A549 (cell line): ENCODE measurements at regions not wholly inside any gene's neighbourhood (a gene's known extent, or its start where the extent isn't known, plus 50 kb on each side); places are given as distances from the start of the nearest gene placed in this dataset.

Source experiments
- BHLHE40 ChIP-seq: IDR thresholded peaks from 2 replicates; pipeline ENCODE4 v1.6.1; 2012; ENCODE audit warnings: low read depth, low read length, inconsistent platforms
- ELK1 ChIP-seq: fragments of 150-350 bp; IDR thresholded peaks from 2 replicates; pipeline ENCODE4 v1.6.1; 2014; ENCODE audit warnings: low read depth, mild to moderate bottlenecking, low read length
- EP300 ChIP-seq, 2 experiments: fragments of >200 bp; sonication (Bioruptor Twin); formaldehyde crosslinking; IDR thresholded peaks; 2 replicates in 1 of 2; 3 replicates in 1 of 2; pipeline ENCODE4 v1.6.1; 2016 to 2017
- JUN ChIP-seq, 2 experiments: fragments of >200 bp; sonication (Bioruptor Twin); formaldehyde crosslinking; IDR thresholded peaks; 2 replicates in 1 of 2; 3 replicates in 1 of 2; pipeline ENCODE4 v1.6.1; 2016 to 2017
- KDM5A ChIP-seq: fragments of 200-600 bp; sonication (generic); IDR thresholded peaks from 2 replicates; pipeline ENCODE4 v1.6.1; 2016; ENCODE audit warnings: antibody characterized with exemption, mild to moderate bottlenecking
- NPAS2 ChIP-seq: fragments of 250-450 bp; sonication (Bioruptor Pico); IDR thresholded peaks from 2 replicates; pipeline ENCODE4 v1.8.0; 2022; ENCODE audit warnings: mild to moderate bottlenecking, moderate library complexity, borderline replicate concordance
- NR3C1 ChIP-seq: fragments of >200 bp; sonication (Bioruptor Twin); formaldehyde crosslinking; IDR thresholded peaks from 3 replicates; pipeline ENCODE4 v1.6.1; 2017
- RAD21 ChIP-seq, 2 experiments: fragments of >200 bp in 1 of 2; sonication (Bioruptor Twin) in 1 of 2; formaldehyde crosslinking in 1 of 2; IDR thresholded peaks in 1 of 2; conservative IDR thresholded peaks in 1 of 2; 2 replicates in 1 of 2; 3 replicates in 1 of 2; pipeline ENCODE4 v1.6.1; 2012 to 2018; ENCODE audit warnings: inconsistent platforms in 1 of 2
- REST ChIP-seq: fragments of 200-600 bp; sonication (generic); IDR thresholded peaks from 2 replicates; pipeline ENCODE4 v1.6.1; 2016; ENCODE audit warnings: antibody characterized with exemption, mild to moderate bottlenecking, moderate library complexity
- RNF2 ChIP-seq: fragments of 200-600 bp; sonication (generic); IDR thresholded peaks from 2 replicates; pipeline ENCODE4 v1.6.1; 2016; ENCODE audit warnings: low read depth, mild to moderate bottlenecking, antibody characterized with exemption, moderate library complexity, borderline replicate concordance
- ZC3H11A ChIP-seq: fragments of 450-650 bp; IDR thresholded peaks from 2 replicates; pipeline ENCODE4 v1.6.1; 2014; ENCODE audit warnings: antibody characterized with exemption, mild to moderate bottlenecking
- TF ChIP-seq, protein P1 (sequence below): fragments of >200 bp; sonication (Bioruptor Twin); formaldehyde crosslinking; IDR thresholded peaks from 3 replicates; pipeline ENCODE4 v1.5.1; 2016
- TF ChIP-seq, protein P2 (sequence below): fragments of 450-650 bp; IDR thresholded peaks from 2 replicates; pipeline ENCODE4 v1.6.1; 2014; ENCODE audit warnings: antibody characterized with exemption

DNA sequence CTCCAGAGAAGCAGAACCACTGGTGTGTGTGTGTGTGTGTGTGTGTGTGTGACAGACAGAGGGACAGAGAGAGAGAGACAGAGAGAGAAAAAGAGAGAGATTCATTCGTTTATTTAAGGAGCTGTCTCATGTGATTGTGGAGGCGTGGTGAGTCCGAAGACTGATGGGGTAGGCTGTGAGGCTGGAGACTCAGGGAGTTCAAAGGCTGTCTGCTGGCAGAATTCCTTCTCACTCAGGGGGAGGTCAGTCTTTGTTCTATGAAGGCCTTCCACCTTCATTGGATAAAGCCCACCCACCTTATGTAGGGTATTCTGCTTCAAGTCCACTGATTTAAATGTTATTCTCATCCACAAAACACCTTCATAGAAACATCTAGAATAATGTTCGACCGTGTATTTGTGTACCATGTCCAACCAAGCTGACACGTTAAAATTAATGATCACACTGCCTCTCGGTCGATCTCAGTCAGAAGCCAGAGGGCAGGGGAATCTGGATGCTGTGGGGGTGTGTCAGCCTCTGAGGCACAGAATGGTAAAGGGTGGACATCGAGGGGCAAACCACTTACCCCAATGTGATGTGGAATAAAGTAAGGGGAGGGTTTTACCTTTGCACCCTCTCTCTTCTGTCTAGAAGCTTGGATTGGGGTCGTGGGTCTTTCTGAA is 275.6 kb downstream of the SLC4A3 start:
- TF ChIP-seq JUN (IDR thresholded peaks at IDR 0.05) (no peak), ELK1 (no peak), REST (no peak), BHLHE40 (no peak), ZC3H11A (no peak), EP300 (IDR thresholded peaks at IDR 0.05) (no peak), NPAS2 (CRISPR knock-in tag) (no peak), KDM5A (no peak), RNF2 (no peak), RAD21 (conservative IDR thresholded peaks at IDR 0.05 in 1 of 2, IDR thresholded peaks at IDR 0.05 in 1 of 2) (no peak), NR3C1 (no peak)
- TF ChIP-seq, protein P1, sequence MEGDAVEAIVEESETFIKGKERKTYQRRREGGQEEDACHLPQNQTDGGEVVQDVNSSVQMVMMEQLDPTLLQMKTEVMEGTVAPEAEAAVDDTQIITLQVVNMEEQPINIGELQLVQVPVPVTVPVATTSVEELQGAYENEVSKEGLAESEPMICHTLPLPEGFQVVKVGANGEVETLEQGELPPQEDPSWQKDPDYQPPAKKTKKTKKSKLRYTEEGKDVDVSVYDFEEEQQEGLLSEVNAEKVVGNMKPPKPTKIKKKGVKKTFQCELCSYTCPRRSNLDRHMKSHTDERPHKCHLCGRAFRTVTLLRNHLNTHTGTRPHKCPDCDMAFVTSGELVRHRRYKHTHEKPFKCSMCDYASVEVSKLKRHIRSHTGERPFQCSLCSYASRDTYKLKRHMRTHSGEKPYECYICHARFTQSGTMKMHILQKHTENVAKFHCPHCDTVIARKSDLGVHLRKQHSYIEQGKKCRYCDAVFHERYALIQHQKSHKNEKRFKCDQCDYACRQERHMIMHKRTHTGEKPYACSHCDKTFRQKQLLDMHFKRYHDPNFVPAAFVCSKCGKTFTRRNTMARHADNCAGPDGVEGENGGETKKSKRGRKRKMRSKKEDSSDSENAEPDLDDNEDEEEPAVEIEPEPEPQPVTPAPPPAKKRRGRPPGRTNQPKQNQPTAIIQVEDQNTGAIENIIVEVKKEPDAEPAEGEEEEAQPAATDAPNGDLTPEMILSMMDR = no peak
- TF ChIP-seq, protein P2, sequence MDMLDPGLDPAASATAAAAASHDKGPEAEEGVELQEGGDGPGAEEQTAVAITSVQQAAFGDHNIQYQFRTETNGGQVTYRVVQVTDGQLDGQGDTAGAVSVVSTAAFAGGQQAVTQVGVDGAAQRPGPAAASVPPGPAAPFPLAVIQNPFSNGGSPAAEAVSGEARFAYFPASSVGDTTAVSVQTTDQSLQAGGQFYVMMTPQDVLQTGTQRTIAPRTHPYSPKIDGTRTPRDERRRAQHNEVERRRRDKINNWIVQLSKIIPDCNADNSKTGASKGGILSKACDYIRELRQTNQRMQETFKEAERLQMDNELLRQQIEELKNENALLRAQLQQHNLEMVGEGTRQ = no peak
